Hepatocyte (in vitro differentiated cells): ENCODE measurements at regions not wholly inside any gene's neighbourhood (a gene's known extent, or its start where the extent isn't known, plus 50 kb on each side); places are given as distances from the start of the nearest gene placed in this dataset.

ENCODE experiments used
- DNase-seq: peaks from one replicate; pipeline ENCODE4 v3.0.0-alpha.2; 2016; ENCODE audit warnings: low spot score
- H2AFZ ChIP-seq: fragments of 200-600 bp; sonication (generic); 2 replicates; pipeline ENCODE4 v1.6.0; 2016; ENCODE audit warnings: antibody characterized with exemption, mild to moderate bottlenecking
- H3K27ac ChIP-seq: fragments of 200-600 bp; sonication (generic); 2 replicates; pipeline ENCODE4 v1.5.1; 2016; ENCODE audit warnings: mild to moderate bottlenecking
- H3K27me3 ChIP-seq: fragments of 200-600 bp; sonication (generic); 2 replicates; pipeline ENCODE4 v1.6.1; 2016
- H3K36me3 ChIP-seq: fragments of 200-600 bp; sonication (generic); replicated peaks from 2 replicates; pipeline ENCODE4 v1.5.1; 2016; ENCODE audit warnings: low read depth; ENCODE audit not compliant: insufficient read depth
- H3K4me1 ChIP-seq: fragments of 200-600 bp; sonication (generic); 2 replicates; pipeline ENCODE4 v1.5.1; 2016; ENCODE audit warnings: mild to moderate bottlenecking, moderate library complexity; ENCODE audit not compliant: insufficient read depth
- H3K4me2 ChIP-seq: fragments of 200-600 bp; sonication (generic); 2 replicates; pipeline ENCODE4 v1.6.0; 2016
- H3K4me3 ChIP-seq: fragments of 200-600 bp; sonication (generic); 2 replicates; pipeline ENCODE4 v1.5.1; 2016; ENCODE audit warnings: mild to moderate bottlenecking
- H3K79me2 ChIP-seq: fragments of 200-600 bp; sonication (generic); 2 replicates; pipeline ENCODE4 v1.6.0; 2017; ENCODE audit warnings: mild to moderate bottlenecking
- H3K9me2 ChIP-seq: fragments of 200-600 bp; sonication (generic); replicated peaks from 2 replicates; pipeline ENCODE4 v1.6.0; 2017; ENCODE audit warnings: mild to moderate bottlenecking; ENCODE audit not compliant: insufficient read depth
- H3K9me3 ChIP-seq: fragments of 200-600 bp; sonication (generic); 2 replicates; pipeline ENCODE4 v1.5.1; 2016; ENCODE audit warnings: low read depth, mild to moderate bottlenecking
- H4K20me1 ChIP-seq: fragments of 200-600 bp; sonication (generic); 2 replicates; pipeline ENCODE4 v1.6.0; 2016; ENCODE audit warnings: mild to moderate bottlenecking; ENCODE audit not compliant: insufficient read depth, poor library complexity, severe bottlenecking
- CTCF ChIP-seq: fragments of 200-600 bp; sonication (generic); IDR thresholded peaks from 2 replicates; pipeline ENCODE4 v1.5.1; 2016; ENCODE audit warnings: antibody characterized with exemption, mild to moderate bottlenecking; ENCODE audit not compliant: poor library complexity
- EZH2 ChIP-seq: fragments of 200-600 bp; sonication (generic); IDR thresholded peaks from 2 replicates; pipeline ENCODE4 v1.6.1; 2016; ENCODE audit warnings: antibody characterized with exemption, mild to moderate bottlenecking, borderline replicate concordance
- EZH2phosphoT487 ChIP-seq: fragments of 200-600 bp; sonication (generic); IDR thresholded peaks from one replicate; pipeline ENCODE4 v1.6.1; 2018; ENCODE audit warnings: antibody characterized with exemption, mild to moderate bottlenecking, low read depth, moderate library complexity; ENCODE audit not compliant: unreplicated experiment, severe bottlenecking
- WGBS: methylation state at CpG from one replicate; pipeline ENCODE4 v1.1.6; 2016; ENCODE audit warnings: low lambda C conversion rate; ENCODE audit errors: missing lambda C conversion rate; 5-methylcytosine and 5-hydroxymethylcytosine counted together

GRCh38 chr2:8178911-8179310, 502.9 kb upstream of the ID2 start:
- Histone ChIP-seq H4K20me1 (no peaks in the 10 kb centered on the region), H3K4me2 (no peak overlapping the region), H3K36me3 (no peaks in the 10 kb centered on the region), H3K4me1 (no peaks in the 10 kb centered on the region), H3K27ac (no peak overlapping the region), H3K9me2 (no peaks in the 10 kb centered on the region), H3K9me3 (no peaks in the 10 kb centered on the region), H2AFZ (no peak overlapping the region), H3K4me3 (no peak overlapping the region), H3K79me2 (no peaks in the 10 kb centered on the region), H3K27me3 (no peaks in the 10 kb centered on the region)
- no peak for DNase-seq
- WGBS, result 97% methylated on average over 7 of the region's 7 CpGs
- no peak for TF ChIP-seq CTCF
- TF ChIP-seq EZH2phosphoT487, result no peak
- TF ChIP-seq EZH2, result no peak

GRCh38 chr2:8189316-8189715, 492.5 kb upstream of the ID2 start:
- no peak for DNase-seq
- H3K27me3 ChIP-seq, result no peaks in the 10 kb centered on the region
- WGBS, result 90% methylated on average over 6 of the region's 6 CpGs
- H3K27ac ChIP-seq, result no peak overlapping the region
- no peaks in the 10 kb centered on the region for H4K20me1 ChIP-seq
- no peaks in the 10 kb centered on the region for H3K36me3 ChIP-seq
- no peak overlapping the region for H2AFZ ChIP-seq
- peaks cover 17% of the 10 kb centered on the region for H3K4me1 ChIP-seq
- H3K4me2 ChIP-seq, result no peak overlapping the region
- H3K79me2 ChIP-seq, result no peaks in the 10 kb centered on the region
- H3K9me3 ChIP-seq, result no peaks in the 10 kb centered on the region
- no peak for TF ChIP-seq EZH2
- no peak for TF ChIP-seq EZH2phosphoT487
- no peak for TF ChIP-seq CTCF
- H3K4me3 ChIP-seq, result no peak overlapping the region
- no peaks in the 10 kb centered on the region for H3K9me2 ChIP-seq

- no peak overlapping the region for H3K4me2 ChIP-seq
- no peak for TF ChIP-seq EZH2phosphoT487
- no peak for TF ChIP-seq CTCF
- TF ChIP-seq EZH2, result no peak
- H4K20me1 ChIP-seq, result no peaks in the 10 kb centered on the region
- 55% methylated on average over 1 of the region's 1 CpG for WGBS
- no peak overlapping the region for H3K27ac ChIP-seq
- DNase-seq, result no peak
- H3K79me2 ChIP-seq, result no peaks in the 10 kb centered on the region
- no peaks in the 10 kb centered on the region for H3K9me2 ChIP-seq
- H3K27me3 ChIP-seq, result no peaks in the 10 kb centered on the region
- H2AFZ ChIP-seq, result no peak overlapping the region
- H3K36me3 ChIP-seq, result no peaks in the 10 kb centered on the region
- no peaks in the 10 kb centered on the region for H3K9me3 ChIP-seq
- H3K4me1 ChIP-seq, result peaks cover 17% of the 10 kb centered on the region
- no peak overlapping the region for H3K4me3 ChIP-seq
Measured at GRCh38 chr2:8190279-8190678, 491.6 kb upstream of the ID2 start.

GRCh38 chr2:8191427-8191826, 490.4 kb upstream of the ID2 start:
- Histone ChIP-seq H2AFZ (no peak overlapping the region), H3K4me3 (no peak overlapping the region), H3K4me1 (peaks cover 17% of the 10 kb centered on the region), H4K20me1 (no peaks in the 10 kb centered on the region), H3K9me2 (no peaks in the 10 kb centered on the region), H3K27ac (no peak overlapping the region), H3K36me3 (no peaks in the 10 kb centered on the region), H3K79me2 (no peaks in the 10 kb centered on the region), H3K9me3 (no peaks in the 10 kb centered on the region), H3K27me3 (no peaks in the 10 kb centered on the region), H3K4me2 (no peak overlapping the region)
- no peak for DNase-seq
- 89% methylated on average over 4 of the region's 4 CpGs for WGBS
- TF ChIP-seq CTCF, result no peak
- TF ChIP-seq EZH2phosphoT487, result no peak
- no peak for TF ChIP-seq EZH2
